ENCODE measurements at regions not wholly inside any gene's neighbourhood (a gene's known extent, or its start where the extent isn't known, plus 50 kb on each side); places are given as distances from the start of the nearest gene placed in this dataset.

- TF ChIP-seq CTCF (IDR thresholded peaks at IDR 0.05; ENCODE audit: insufficient read depth, low read length, poor library complexity, severe bottlenecking) = no peak
- Histone ChIP-seq H3K4me3 (ENCODE audit: low read depth, low read length) (no peak overlapping the region), H3K27me3 (ENCODE audit: control insufficient read depth, insufficient read depth, low read length) (no peaks in the 10 kb centered on the region), H3K36me3 (ENCODE audit: control insufficient read depth, insufficient read depth, low read length) (no peaks in the 10 kb centered on the region)
- DNase-seq (ENCODE audit: low read depth) = no peak
These were observed 370.8 kb downstream of the ZNF536 start for GRCh38 chr19:30743011-30743410.

- Histone ChIP-seq H3K36me3 (ENCODE audit: control insufficient read depth, insufficient read depth, low read length) (no peaks in the 10 kb centered on the region), H3K4me3 (ENCODE audit: low read depth, low read length) (no peak overlapping the region), H3K27me3 (ENCODE audit: control insufficient read depth, insufficient read depth, low read length) (no peaks in the 10 kb centered on the region)
- TF ChIP-seq CTCF (IDR thresholded peaks at IDR 0.05; ENCODE audit: insufficient read depth, low read length, poor library complexity, severe bottlenecking) = no peak
- no peak for DNase-seq (ENCODE audit: low read depth)
These were observed 370.3 kb downstream of the ZNF536 start for GRCh38 chr19:30742406-30742938.

- H3K4me3 ChIP-seq (ENCODE audit: low read depth, low read length) = no peak overlapping the region
- no peak for DNase-seq (ENCODE audit: low read depth)
- no peak for TF ChIP-seq CTCF (IDR thresholded peaks at IDR 0.05; ENCODE audit: insufficient read depth, low read length, poor library complexity, severe bottlenecking)
- H3K27me3 ChIP-seq (ENCODE audit: control insufficient read depth, insufficient read depth, low read length) = no peaks in the 10 kb centered on the region
- H3K36me3 ChIP-seq (ENCODE audit: control insufficient read depth, insufficient read depth, low read length) = no peaks in the 10 kb centered on the region
These were observed 369.4 kb downstream of the ZNF536 start for GRCh38 chr19:30741566-30741965.

GRCh38 chr19:30739394-30739793 is 367.2 kb downstream of the ZNF536 start:
- Histone ChIP-seq H3K4me3 (ENCODE audit: low read depth, low read length) (no peak overlapping the region), H3K36me3 (ENCODE audit: control insufficient read depth, insufficient read depth, low read length) (no peaks in the 10 kb centered on the region), H3K27me3 (ENCODE audit: control insufficient read depth, insufficient read depth, low read length) (no peaks in the 10 kb centered on the region)
- DNase-seq (ENCODE audit: low read depth) = no peak
- TF ChIP-seq CTCF (IDR thresholded peaks at IDR 0.05; ENCODE audit: insufficient read depth, low read length, poor library complexity, severe bottlenecking) = no peak

GRCh38 chr19:30738047-30738446 is 365.9 kb downstream of the ZNF536 start:
- H3K36me3 ChIP-seq (ENCODE audit: control insufficient read depth, insufficient read depth, low read length) = no peaks in the 10 kb centered on the region
- no peak overlapping the region for H3K4me3 ChIP-seq (ENCODE audit: low read depth, low read length)
- no peaks in the 10 kb centered on the region for H3K27me3 ChIP-seq (ENCODE audit: control insufficient read depth, insufficient read depth, low read length)
- DNase-seq (ENCODE audit: low read depth) = no peak
- TF ChIP-seq CTCF (IDR thresholded peaks at IDR 0.05; ENCODE audit: insufficient read depth, low read length, poor library complexity, severe bottlenecking) = no peak

GRCh38 chr19:30734669-30735068 is 362.5 kb downstream of the ZNF536 start:
- Histone ChIP-seq H3K36me3 (ENCODE audit: control insufficient read depth, insufficient read depth, low read length) (no peaks in the 10 kb centered on the region), H3K27me3 (ENCODE audit: control insufficient read depth, insufficient read depth, low read length) (no peaks in the 10 kb centered on the region), H3K4me3 (ENCODE audit: low read depth, low read length) (no peak overlapping the region)
- no peak for DNase-seq (ENCODE audit: low read depth)
- TF ChIP-seq CTCF (IDR thresholded peaks at IDR 0.05; ENCODE audit: insufficient read depth, low read length, poor library complexity, severe bottlenecking) = no peak

Data from kidney epithelial cell (primary cell).